Stimulated activated CD8-positive, alpha-beta memory T cell treated with anti-CD3 and anti-CD28 coated beads, Interleukin-7, amount 100 ng/mL, for 48 hours (primary cell): ENCODE measurements at regions not wholly inside any gene's neighbourhood (a gene's known extent, or its start where the extent isn't known, plus 50 kb on each side); places are given as distances from the start of the nearest gene placed in this dataset.
"Not testable (repeated sequence)": the region's sequence is repeated elsewhere in the genome, so short reads cannot be mapped to it uniquely, and the experiment has no call there.

Experiments
- DNase-seq, 2 donors: peaks; one replicate each; pipeline ENCODE4 v3.0.0-alpha.2; 2020; ENCODE audit warnings: low read depth in 1 of 2; ENCODE audit errors: extremely low read depth in 1 of 2

- no peak for DNase-seq
Observed at GRCh38 chr2:36302911-36303310, 52.7 kb upstream of the CRIM1 start.

- no peak for DNase-seq
Observed at GRCh38 chr2:36301843-36302242, 53.7 kb upstream of the CRIM1 start.

GRCh38 chr2:36300697-36301096, 54.9 kb upstream of the CRIM1 start:
- no peak for DNase-seq

GRCh38 chr2:36296798-36297197, 58.8 kb upstream of the CRIM1 start:
- no peak for DNase-seq

- DNase-seq: no peak
Observed at GRCh38 chr2:36294316-36294721, 61.3 kb upstream of the CRIM1 start.

- DNase-seq: no peak
Observed at GRCh38 chr2:36290306-36290856, 65.2 kb upstream of the CRIM1 start.

GRCh38 chr2:36289731-36290130, 65.8 kb upstream of the CRIM1 start:
- DNase-seq: no peak

GRCh38 chr2:36287363-36288275, 68.0 kb upstream of the CRIM1 start:
- DNase-seq: peak; percentile 22 to 29

- DNase-seq: not testable (repeated sequence)
Observed at GRCh38 chr2:36279506-36279905, 76.1 kb upstream of the CRIM1 start.

- no peak for DNase-seq
Observed at GRCh38 chr2:36277881-36278523, 77.6 kb upstream of the CRIM1 start.

- peak in 1 of 2 donors; percentile 33 for DNase-seq
Observed at GRCh38 chr2:36277146-36277808, 78.3 kb upstream of the CRIM1 start.

- no peak for DNase-seq
Observed at GRCh38 chr2:36271266-36271665, 84.3 kb upstream of the CRIM1 start.

GRCh38 chr2:36270758-36271157, 84.8 kb upstream of the CRIM1 start:
- no peak for DNase-seq

- DNase-seq: no peak
Observed at GRCh38 chr2:36267194-36267593, 88.4 kb upstream of the CRIM1 start.

- DNase-seq: no peak
Observed at GRCh38 chr2:36266536-36267121, 88.9 kb upstream of the CRIM1 start.

- DNase-seq: no peak
Observed at GRCh38 chr2:36262581-36262980, 93.0 kb upstream of the CRIM1 start.

- no peak for DNase-seq
Observed at GRCh38 chr2:36255863-36256262, 99.7 kb upstream of the CRIM1 start.

- DNase-seq: no peak
Observed at GRCh38 chr2:36253086-36253485, 102.5 kb upstream of the CRIM1 start.

GRCh38 chr2:36246320-36246990, 109.1 kb upstream of the CRIM1 start:
- DNase-seq: no peak

GRCh38 chr2:36245651-36246050, 109.9 kb upstream of the CRIM1 start:
- DNase-seq: no peak
